ENCODE measurements at regions not wholly inside any gene's neighbourhood (a gene's known extent, or its start where the extent isn't known, plus 50 kb on each side); places are given as distances from the start of the nearest gene placed in this dataset.
A peak's percentile ranks its signal among the peaks of the same experiment; 100 is the strongest.

- no peak for FAIRE-seq
These were observed 180.9 kb upstream of the GRID2 start for GRCh38 chr4:92122911-92123310.

GRCh38 chr4:92128676-92129075 lies 175.1 kb upstream of the GRID2 start:
- no peak for FAIRE-seq

- FAIRE-seq, result no peak
These were observed 174.3 kb upstream of the GRID2 start for GRCh38 chr4:92129408-92129994.

- FAIRE-seq, result no peak
These were observed 167.3 kb upstream of the GRID2 start for GRCh38 chr4:92136434-92136833.

GRCh38 chr4:92163348-92163747 lies 140.4 kb upstream of the GRID2 start:
- no peak for FAIRE-seq

- no peak for FAIRE-seq
These were observed 133.4 kb upstream of the GRID2 start for GRCh38 chr4:92170340-92170739.

- FAIRE-seq, result no peak
These were observed 131.6 kb upstream of the GRID2 start for GRCh38 chr4:92172203-92172602.

GRCh38 chr4:92175250-92175649 lies 128.5 kb upstream of the GRID2 start:
- no peak for FAIRE-seq

- no peak for FAIRE-seq
These were observed 121.6 kb upstream of the GRID2 start for GRCh38 chr4:92182006-92182735.

GRCh38 chr4:92182736-92183407 lies 120.9 kb upstream of the GRID2 start:
- FAIRE-seq, result no peak

- FAIRE-seq, result no peak
These were observed 119.9 kb upstream of the GRID2 start for GRCh38 chr4:92183825-92184224.

- FAIRE-seq, result no peak
These were observed 119.2 kb upstream of the GRID2 start for GRCh38 chr4:92184566-92184965.

GRCh38 chr4:92186239-92186638 lies 117.5 kb upstream of the GRID2 start:
- no peak for FAIRE-seq

- no peak for FAIRE-seq
These were observed 114.6 kb upstream of the GRID2 start for GRCh38 chr4:92189146-92189545.

- no peak for FAIRE-seq
These were observed 105.1 kb upstream of the GRID2 start for GRCh38 chr4:92198711-92199110.

- FAIRE-seq, result peak; percentile 83
These were observed 104.6 kb upstream of the GRID2 start for GRCh38 chr4:92199135-92199534.

GRCh38 chr4:92210906-92211305 lies 92.9 kb upstream of the GRID2 start:
- no peak for FAIRE-seq

GRCh38 chr4:92215476-92215875 lies 88.3 kb upstream of the GRID2 start:
- no peak for FAIRE-seq

GRCh38 chr4:92231511-92231910 lies 72.3 kb upstream of the GRID2 start:
- FAIRE-seq, result no peak

- no peak for FAIRE-seq
These were observed 71.2 kb upstream of the GRID2 start for GRCh38 chr4:92232566-92232965.

GRCh38 chr4:92234393-92235176 lies 69.2 kb upstream of the GRID2 start:
- no peak for FAIRE-seq

GRCh38 chr4:92235731-92236130 lies 68.0 kb upstream of the GRID2 start:
- no peak for FAIRE-seq

GRCh38 chr4:92236877-92237276 lies 66.9 kb upstream of the GRID2 start:
- no peak for FAIRE-seq

GRCh38 chr4:92237559-92237958 lies 66.2 kb upstream of the GRID2 start:
- no peak for FAIRE-seq
